ENCODE measurements at regions not wholly inside any gene's neighbourhood (a gene's known extent, or its start where the extent isn't known, plus 50 kb on each side); places are given as distances from the start of the nearest gene placed in this dataset.

DNA sequence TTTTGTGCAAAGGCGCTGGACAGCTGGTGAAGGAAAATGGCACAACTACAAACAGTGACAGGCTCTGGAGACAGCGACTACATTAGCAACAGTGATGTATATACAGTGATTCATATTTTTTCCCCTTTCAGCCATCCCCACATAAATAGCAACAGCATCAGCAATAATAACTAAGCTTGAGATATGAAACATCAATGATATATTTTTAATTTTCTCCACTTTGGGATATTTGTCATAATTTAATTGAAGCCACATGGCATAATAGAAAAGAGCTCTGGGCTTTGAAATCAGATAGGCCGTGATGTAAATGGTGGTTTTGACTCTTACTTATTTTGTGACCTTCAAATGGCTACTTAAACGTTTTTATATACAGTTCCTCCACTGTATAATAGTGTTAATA, 764.3 kb upstream of the PRMT6 start:
- DNase-seq (ENCODE audit: low spot score) = no peak
- no peak overlapping the region for H3K9ac ChIP-seq (ENCODE audit: insufficient read depth, low read depth, low read length)
- no peaks in the 10 kb centered on the region for H3K36me3 ChIP-seq (replicated peaks in 1 of 2; ENCODE audit: control insufficient read depth in 1 of 2, insufficient read depth in 2 of 2, low read length in 2 of 2)
- FAIRE-seq = no peak
- H2AFZ ChIP-seq (ENCODE audit: low read length) = no peak overlapping the region
- no peaks in the 10 kb centered on the region for H4K20me1 ChIP-seq (ENCODE audit: insufficient read depth, low read length)
- 0% methylated on average over 4 of the region's 4 CpGs for WGBS (ENCODE audit: low lambda C conversion rate)
- no peak for ATAC-seq
- peaks cover 56% of the 10 kb centered on the region for H3K9me3 ChIP-seq (ENCODE audit: low read length)
- no peaks in the 10 kb centered on the region for H3K79me2 ChIP-seq (ENCODE audit: insufficient read depth, low read length)
- TF ChIP-seq, protein P1, sequence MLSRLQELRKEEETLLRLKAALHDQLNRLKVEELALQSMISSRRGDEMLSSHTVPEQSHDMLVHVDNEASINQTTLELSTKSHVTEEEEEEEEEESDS (CRISPR knock-in tag; IDR thresholded peaks at IDR 0.05; ENCODE audit: borderline replicate concordance) = no peak
- TF ChIP-seq HMG20A (CRISPR knock-in tag; IDR thresholded peaks at IDR 0.05; ENCODE audit: borderline replicate concordance) (no peak), WIZ (CRISPR knock-in tag; IDR thresholded peaks at IDR 0.05) (no peak), JUND (CRISPR knock-in tag; IDR thresholded peaks at IDR 0.05) (no peak), FOXJ3 (CRISPR knock-in tag; IDR thresholded peaks at IDR 0.05; ENCODE audit: borderline replicate concordance) (no peak), ELF4 (CRISPR knock-in tag; IDR thresholded peaks at IDR 0.05; ENCODE audit: borderline replicate concordance) (no peak), PHF20 (CRISPR knock-in tag; IDR thresholded peaks at IDR 0.05) (no peak), ZNF264 (CRISPR knock-in tag; IDR thresholded peaks at IDR 0.05) (no peak)
- TF ChIP-seq, protein P2, sequence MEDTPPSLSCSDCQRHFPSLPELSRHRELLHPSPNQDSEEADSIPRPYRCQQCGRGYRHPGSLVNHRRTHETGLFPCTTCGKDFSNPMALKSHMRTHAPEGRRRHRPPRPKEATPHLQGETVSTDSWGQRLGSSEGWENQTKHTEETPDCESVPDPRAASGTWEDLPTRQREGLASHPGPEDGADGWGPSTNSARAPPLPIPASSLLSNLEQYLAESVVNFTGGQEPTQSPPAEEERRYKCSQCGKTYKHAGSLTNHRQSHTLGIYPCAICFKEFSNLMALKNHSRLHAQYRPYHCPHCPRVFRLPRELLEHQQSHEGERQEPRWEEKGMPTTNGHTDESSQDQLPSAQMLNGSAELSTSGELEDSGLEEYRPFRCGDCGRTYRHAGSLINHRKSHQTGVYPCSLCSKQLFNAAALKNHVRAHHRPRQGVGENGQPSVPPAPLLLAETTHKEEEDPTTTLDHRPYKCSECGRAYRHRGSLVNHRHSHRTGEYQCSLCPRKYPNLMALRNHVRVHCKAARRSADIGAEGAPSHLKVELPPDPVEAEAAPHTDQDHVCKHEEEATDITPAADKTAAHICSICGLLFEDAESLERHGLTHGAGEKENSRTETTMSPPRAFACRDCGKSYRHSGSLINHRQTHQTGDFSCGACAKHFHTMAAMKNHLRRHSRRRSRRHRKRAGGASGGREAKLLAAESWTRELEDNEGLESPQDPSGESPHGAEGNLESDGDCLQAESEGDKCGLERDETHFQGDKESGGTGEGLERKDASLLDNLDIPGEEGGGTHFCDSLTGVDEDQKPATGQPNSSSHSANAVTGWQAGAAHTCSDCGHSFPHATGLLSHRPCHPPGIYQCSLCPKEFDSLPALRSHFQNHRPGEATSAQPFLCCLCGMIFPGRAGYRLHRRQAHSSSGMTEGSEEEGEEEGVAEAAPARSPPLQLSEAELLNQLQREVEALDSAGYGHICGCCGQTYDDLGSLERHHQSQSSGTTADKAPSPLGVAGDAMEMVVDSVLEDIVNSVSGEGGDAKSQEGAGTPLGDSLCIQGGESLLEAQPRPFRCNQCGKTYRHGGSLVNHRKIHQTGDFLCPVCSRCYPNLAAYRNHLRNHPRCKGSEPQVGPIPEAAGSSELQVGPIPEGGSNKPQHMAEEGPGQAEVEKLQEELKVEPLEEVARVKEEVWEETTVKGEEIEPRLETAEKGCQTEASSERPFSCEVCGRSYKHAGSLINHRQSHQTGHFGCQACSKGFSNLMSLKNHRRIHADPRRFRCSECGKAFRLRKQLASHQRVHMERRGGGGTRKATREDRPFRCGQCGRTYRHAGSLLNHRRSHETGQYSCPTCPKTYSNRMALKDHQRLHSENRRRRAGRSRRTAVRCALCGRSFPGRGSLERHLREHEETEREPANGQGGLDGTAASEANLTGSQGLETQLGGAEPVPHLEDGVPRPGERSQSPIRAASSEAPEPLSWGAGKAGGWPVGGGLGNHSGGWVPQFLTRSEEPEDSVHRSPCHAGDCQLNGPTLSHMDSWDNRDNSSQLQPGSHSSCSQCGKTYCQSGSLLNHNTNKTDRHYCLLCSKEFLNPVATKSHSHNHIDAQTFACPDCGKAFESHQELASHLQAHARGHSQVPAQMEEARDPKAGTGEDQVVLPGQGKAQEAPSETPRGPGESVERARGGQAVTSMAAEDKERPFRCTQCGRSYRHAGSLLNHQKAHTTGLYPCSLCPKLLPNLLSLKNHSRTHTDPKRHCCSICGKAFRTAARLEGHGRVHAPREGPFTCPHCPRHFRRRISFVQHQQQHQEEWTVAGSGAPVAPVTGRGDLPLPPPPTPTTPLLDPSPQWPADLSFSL (CRISPR knock-in tag; IDR thresholded peaks at IDR 0.05) = no peak
- H3K27ac ChIP-seq (ENCODE audit: extremely low read length, insufficient read depth, low read length) = no peak overlapping the region
- no peak overlapping the region for H3K4me2 ChIP-seq (ENCODE audit: low read depth, low read length)
- ChIA-PET CTCF (ENCODE audit: low intra/inter-chr PET ratio, low total read pairs) (no interaction called here), POLR2A (no interaction called here)
- H3K27me3 ChIP-seq (ENCODE audit: control insufficient read depth in 1 of 2, insufficient read depth in 2 of 2, low read length in 2 of 2) = no peaks in the 10 kb centered on the region
- no peaks in the 10 kb centered on the region for H3K4me1 ChIP-seq (ENCODE audit: insufficient read depth, low read length)
- in situ Hi-C loops (cut with HindIII; ENCODE audit: extremely low pct_ligation_motif_present, low pct_unique_long_range_greater_than_20kb) (no loop called here), intact Hi-C loops (cut with micrococcal nuclease; ENCODE audit: unreplicated experiment) (no loop called here)
- no peak overlapping the region for H3K4me3 ChIP-seq (replicated peaks in 1 of 3; ENCODE audit: insufficient read depth in 1 of 3, low read depth in 2 of 3, low read length in 3 of 3)
- no TSS peak for BruUV-seq (replicated peaks)
